ENCODE measurements at regions not wholly inside any gene's neighbourhood (a gene's known extent, or its start where the extent isn't known, plus 50 kb on each side); places are given as distances from the start of the nearest gene placed in this dataset.

GRCh38 chr5:43891112-43891511 is 288.1 kb downstream of the NNT start:
- Histone ChIP-seq H3K9me3 (ENCODE audit: control insufficient read depth, low read length) (no peaks in the 10 kb centered on the region), H3K4ac (ENCODE audit: low read depth in 1 of 2, low read length in 2 of 2) (no peak overlapping the region), H2AK5ac (ENCODE audit: low read length, severe bottlenecking) (no peak overlapping the region), H4K8ac (ENCODE audit: low read length) (no peak overlapping the region), H3K79me1 (replicated peaks; ENCODE audit: low read length, poor library complexity, severe bottlenecking) (no peaks in the 10 kb centered on the region), H3K27ac (ENCODE audit: low read length, poor library complexity, severe bottlenecking) (no peak overlapping the region), H3K4me1 (ENCODE audit: control insufficient read depth, insufficient read depth, low read depth, low read length) (no peaks in the 10 kb centered on the region), H3K9ac (ENCODE audit: low read length) (peak overlapping the region; percentile 34), H3K36me3 (ENCODE audit: control insufficient read depth in 1 of 2, insufficient read depth in 2 of 2, low read depth in 1 of 2, low read length in 2 of 2) (no peaks in the 10 kb centered on the region), H4K91ac (ENCODE audit: low read length) (no peak overlapping the region), H3K18ac (ENCODE audit: low read depth in 1 of 2, low read length in 2 of 2) (no peak overlapping the region), H3K4me2 (ENCODE audit: low read length, poor library complexity, severe bottlenecking) (no peak overlapping the region), H2BK12ac (ENCODE audit: low read length in 2 of 2) (no peak overlapping the region), H2AFZ (ENCODE audit: low read depth, low read length) (no peak overlapping the region), H2BK15ac (ENCODE audit: low read depth, poor library complexity, severe bottlenecking) (no peak overlapping the region), H2BK5ac (ENCODE audit: low read depth, low read length, poor library complexity, severe bottlenecking) (no peak overlapping the region), H3K4me3 (ENCODE audit: insufficient read depth in 1 of 2, low read depth in 1 of 2, low read length in 2 of 2) (no peak overlapping the region), H3K23ac (ENCODE audit: low read length in 2 of 2) (no peak overlapping the region), H3K27me3 (ENCODE audit: control insufficient read depth in 1 of 2, insufficient read depth in 1 of 2, low read length in 2 of 2) (no peaks in the 10 kb centered on the region), H2BK120ac (ENCODE audit: low read depth, low read length) (no peak overlapping the region), H3K14ac (ENCODE audit: low read length in 2 of 2) (no peak overlapping the region)
- no peak for DNase-seq
- 85% methylated on average over 1 of the region's 1 CpG for WGBS

- WGBS: 56% methylated on average over 1 of the region's 1 CpG
- Histone ChIP-seq H3K23ac (ENCODE audit: low read length in 2 of 2) (no peak overlapping the region), H3K14ac (ENCODE audit: low read length in 2 of 2) (no peak overlapping the region), H2BK12ac (ENCODE audit: low read length in 2 of 2) (no peak overlapping the region), H4K8ac (ENCODE audit: low read length) (no peak overlapping the region), H3K27ac (ENCODE audit: low read length, poor library complexity, severe bottlenecking) (no peak overlapping the region), H2AK5ac (ENCODE audit: low read length, severe bottlenecking) (no peak overlapping the region), H2AFZ (ENCODE audit: low read depth, low read length) (no peak overlapping the region), H2BK15ac (ENCODE audit: low read depth, poor library complexity, severe bottlenecking) (no peak overlapping the region), H3K27me3 (ENCODE audit: control insufficient read depth in 1 of 2, insufficient read depth in 1 of 2, low read length in 2 of 2) (no peaks in the 10 kb centered on the region), H3K36me3 (ENCODE audit: control insufficient read depth in 1 of 2, insufficient read depth in 2 of 2, low read depth in 1 of 2, low read length in 2 of 2) (no peaks in the 10 kb centered on the region), H3K4me3 (ENCODE audit: insufficient read depth in 1 of 2, low read depth in 1 of 2, low read length in 2 of 2) (no peak overlapping the region), H2BK120ac (ENCODE audit: low read depth, low read length) (no peak overlapping the region), H3K4ac (ENCODE audit: low read depth in 1 of 2, low read length in 2 of 2) (no peak overlapping the region), H3K4me2 (ENCODE audit: low read length, poor library complexity, severe bottlenecking) (no peak overlapping the region), H4K91ac (ENCODE audit: low read length) (no peak overlapping the region), H3K9me3 (ENCODE audit: control insufficient read depth, low read length) (no peaks in the 10 kb centered on the region), H3K4me1 (ENCODE audit: control insufficient read depth, insufficient read depth, low read depth, low read length) (no peaks in the 10 kb centered on the region), H3K9ac (ENCODE audit: low read length) (no peak overlapping the region), H3K79me1 (replicated peaks; ENCODE audit: low read length, poor library complexity, severe bottlenecking) (no peaks in the 10 kb centered on the region), H2BK5ac (ENCODE audit: low read depth, low read length, poor library complexity, severe bottlenecking) (no peak overlapping the region), H3K18ac (ENCODE audit: low read depth in 1 of 2, low read length in 2 of 2) (no peak overlapping the region)
- peak; percentile 6 for DNase-seq
Measured at GRCh38 chr5:43889233-43889632, 286.3 kb downstream of the NNT start.

DNA sequence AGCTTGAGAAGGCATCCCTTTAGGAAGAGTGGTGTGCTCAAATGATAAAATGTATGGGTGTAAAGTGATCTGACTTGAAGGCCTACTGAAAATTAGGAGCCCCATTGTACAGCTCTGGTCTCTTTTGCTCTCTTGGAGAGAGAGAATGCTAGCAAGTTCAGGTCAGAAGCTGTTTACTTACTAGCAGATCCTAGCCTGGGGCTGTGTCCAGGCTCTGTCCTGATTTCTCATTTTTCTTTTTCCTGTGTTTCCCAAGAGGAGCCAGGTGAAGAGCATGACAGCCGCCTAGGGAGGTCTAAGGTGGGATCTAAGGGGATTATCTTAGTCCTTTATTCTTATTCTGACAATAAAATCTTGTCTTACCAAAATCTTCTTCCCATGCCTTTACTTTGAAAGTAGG is 272.8 kb downstream of the NNT start:
- Histone ChIP-seq H2BK15ac (ENCODE audit: low read depth, poor library complexity, severe bottlenecking) (no peak overlapping the region), H3K9ac (ENCODE audit: low read length) (no peak overlapping the region), H2BK12ac (ENCODE audit: low read length in 2 of 2) (no peak overlapping the region), H3K27ac (ENCODE audit: low read length, poor library complexity, severe bottlenecking) (no peak overlapping the region), H3K9me3 (ENCODE audit: control insufficient read depth, low read length) (no peaks in the 10 kb centered on the region), H3K36me3 (ENCODE audit: control insufficient read depth in 1 of 2, insufficient read depth in 2 of 2, low read depth in 1 of 2, low read length in 2 of 2) (no peaks in the 10 kb centered on the region), H2AFZ (ENCODE audit: low read depth, low read length) (no peak overlapping the region), H4K91ac (ENCODE audit: low read length) (no peak overlapping the region), H3K4me1 (ENCODE audit: control insufficient read depth, insufficient read depth, low read depth, low read length) (peaks cover 3% of the 10 kb centered on the region), H2BK5ac (ENCODE audit: low read depth, low read length, poor library complexity, severe bottlenecking) (no peak overlapping the region), H3K14ac (ENCODE audit: low read length in 2 of 2) (no peak overlapping the region), H3K18ac (ENCODE audit: low read depth in 1 of 2, low read length in 2 of 2) (no peak overlapping the region), H3K4me2 (ENCODE audit: low read length, poor library complexity, severe bottlenecking) (no peak overlapping the region), H2AK5ac (ENCODE audit: low read length, severe bottlenecking) (no peak overlapping the region), H3K23ac (ENCODE audit: low read length in 2 of 2) (no peak overlapping the region), H2BK120ac (ENCODE audit: low read depth, low read length) (no peak overlapping the region), H3K27me3 (ENCODE audit: control insufficient read depth in 1 of 2, insufficient read depth in 1 of 2, low read length in 2 of 2) (no peaks in the 10 kb centered on the region), H3K4ac (ENCODE audit: low read depth in 1 of 2, low read length in 2 of 2) (no peak overlapping the region), H4K8ac (ENCODE audit: low read length) (no peak overlapping the region), H3K4me3 (ENCODE audit: insufficient read depth in 1 of 2, low read depth in 1 of 2, low read length in 2 of 2) (no peak overlapping the region), H3K79me1 (replicated peaks; ENCODE audit: low read length, poor library complexity, severe bottlenecking) (no peaks in the 10 kb centered on the region)
- no CpG with 5 or more reads among the region's 1 CpG for WGBS
- no peak for DNase-seq

DNA sequence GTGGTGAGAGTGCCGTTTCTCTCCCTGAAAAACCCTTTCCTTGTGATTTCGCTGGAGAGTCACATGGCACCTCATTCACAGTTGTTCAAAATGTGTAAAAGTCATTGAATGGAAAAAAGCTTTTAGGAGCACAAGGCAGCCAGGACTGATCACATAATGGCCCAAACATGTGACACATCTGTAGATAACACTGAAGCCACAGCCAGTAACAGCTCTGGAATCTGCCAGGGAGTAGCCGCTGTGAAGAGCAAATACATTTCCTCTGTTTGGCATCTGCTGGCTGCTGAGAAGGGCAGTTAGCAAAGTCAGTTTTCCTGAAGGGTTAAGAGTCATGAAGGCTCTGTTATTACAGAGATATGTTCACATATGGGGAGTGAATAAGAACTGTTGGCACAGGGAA is 271.8 kb downstream of the NNT start:
- Histone ChIP-seq H4K8ac (ENCODE audit: low read length) (no peak overlapping the region), H2BK12ac (ENCODE audit: low read length in 2 of 2) (no peak overlapping the region), H2BK5ac (ENCODE audit: low read depth, low read length, poor library complexity, severe bottlenecking) (no peak overlapping the region), H3K4ac (ENCODE audit: low read depth in 1 of 2, low read length in 2 of 2) (no peak overlapping the region), H2AK5ac (ENCODE audit: low read length, severe bottlenecking) (no peak overlapping the region), H2BK15ac (ENCODE audit: low read depth, poor library complexity, severe bottlenecking) (no peak overlapping the region), H4K91ac (ENCODE audit: low read length) (no peak overlapping the region), H3K4me1 (ENCODE audit: control insufficient read depth, insufficient read depth, low read depth, low read length) (peaks cover 3% of the 10 kb centered on the region), H3K27ac (ENCODE audit: low read length, poor library complexity, severe bottlenecking) (no peak overlapping the region), H3K23ac (ENCODE audit: low read length in 2 of 2) (no peak overlapping the region), H3K4me2 (ENCODE audit: low read length, poor library complexity, severe bottlenecking) (no peak overlapping the region), H3K9ac (ENCODE audit: low read length) (no peak overlapping the region), H3K18ac (ENCODE audit: low read depth in 1 of 2, low read length in 2 of 2) (no peak overlapping the region), H3K14ac (ENCODE audit: low read length in 2 of 2) (no peak overlapping the region), H2BK120ac (ENCODE audit: low read depth, low read length) (no peak overlapping the region), H3K36me3 (ENCODE audit: control insufficient read depth in 1 of 2, insufficient read depth in 2 of 2, low read depth in 1 of 2, low read length in 2 of 2) (no peaks in the 10 kb centered on the region), H3K4me3 (ENCODE audit: insufficient read depth in 1 of 2, low read depth in 1 of 2, low read length in 2 of 2) (no peak overlapping the region), H3K9me3 (ENCODE audit: control insufficient read depth, low read length) (no peaks in the 10 kb centered on the region), H3K79me1 (replicated peaks; ENCODE audit: low read length, poor library complexity, severe bottlenecking) (no peaks in the 10 kb centered on the region), H3K27me3 (ENCODE audit: control insufficient read depth in 1 of 2, insufficient read depth in 1 of 2, low read length in 2 of 2) (no peaks in the 10 kb centered on the region), H2AFZ (ENCODE audit: low read depth, low read length) (no peak overlapping the region)
- peak; percentile 40 for DNase-seq
- WGBS: 14% methylated on average over 2 of the region's 3 CpGs
